NCI-H2196 treated with DMSO at 0.1 percent for 48 hours (cell line): ENCODE measurements at regions not wholly inside any gene's neighbourhood (a gene's known extent, or its start where the extent isn't known, plus 50 kb on each side); places are given as distances from the start of the nearest gene placed in this dataset.

Experiments used
- DNase-seq: peaks from one replicate; lab custom pipeline; 2025; ENCODE audit not compliant: unreplicated experiment; lab: John Stamatoyannopoulos, UW

DNA sequence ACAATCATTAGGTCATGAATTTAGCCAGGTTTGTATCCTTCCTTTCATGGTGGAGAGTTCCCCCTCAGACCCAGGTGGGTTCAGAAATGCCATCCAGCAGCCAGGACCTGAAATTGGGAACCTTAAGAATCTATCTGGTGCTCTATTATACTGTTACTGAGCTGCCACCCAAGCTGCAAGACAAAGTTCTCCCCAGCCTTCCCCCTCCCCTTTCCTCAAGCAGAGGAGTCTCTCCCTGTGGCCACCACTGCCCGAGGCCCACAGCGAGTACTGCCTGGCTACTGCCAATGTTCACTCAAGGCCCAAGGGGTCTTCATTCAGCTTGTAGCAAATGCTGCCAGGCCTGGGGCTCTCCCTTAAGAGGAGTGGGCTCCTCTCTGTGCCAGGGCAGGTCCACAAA is 133.8 kb downstream of the TMEM38B start:
- no peak for DNase-seq

DNA sequence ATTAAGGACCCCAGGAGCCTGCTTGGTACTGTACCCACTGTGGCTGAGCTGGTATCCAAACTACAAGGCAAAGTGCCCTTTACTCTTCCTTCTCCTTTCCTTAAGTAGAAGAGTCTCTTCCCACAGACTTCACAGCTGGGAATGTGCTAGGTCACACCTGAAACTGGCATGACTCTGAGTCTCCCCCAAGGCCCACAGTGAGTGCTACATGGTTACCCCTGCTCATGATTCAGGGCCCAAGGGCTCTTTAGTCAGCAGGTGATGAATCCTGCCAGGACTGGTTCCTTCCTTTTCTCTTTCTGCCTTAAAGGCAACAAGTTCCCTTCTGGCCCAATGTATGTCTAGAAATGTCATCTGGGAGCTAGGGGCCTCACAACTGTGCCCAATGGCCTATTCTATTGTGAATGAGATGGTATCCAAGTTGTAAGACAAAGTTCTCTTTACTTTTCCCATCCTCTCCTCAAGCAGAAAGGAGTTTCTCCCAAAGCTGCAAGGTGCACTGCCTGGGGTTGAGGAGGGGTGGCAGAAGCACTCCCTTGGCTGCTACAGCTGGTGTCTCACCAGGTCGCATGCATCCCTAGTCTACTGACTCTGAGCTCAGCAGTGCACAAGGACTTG is 134.4 kb downstream of the TMEM38B start:
- DNase-seq, result no peak

DNA sequence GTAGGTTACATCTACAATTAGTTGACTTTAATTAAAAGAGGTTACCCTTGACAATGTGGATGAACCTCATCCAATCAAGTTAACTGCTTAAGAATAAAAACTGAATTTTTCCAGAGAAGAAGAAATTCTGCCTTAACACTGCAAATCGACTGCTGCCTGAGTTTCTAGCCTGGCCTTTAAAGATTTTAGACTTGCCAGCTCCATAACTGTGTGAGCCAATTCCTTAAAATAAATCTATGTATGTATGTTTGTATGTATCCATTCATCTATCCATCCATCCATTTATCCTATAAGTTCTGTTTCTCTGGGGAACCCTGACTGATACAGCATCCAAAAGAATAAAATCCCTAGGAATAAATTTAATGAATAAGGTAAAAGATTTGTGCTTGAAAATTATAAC is 136.1 kb downstream of the TMEM38B start:
- no peak for DNase-seq

DNA sequence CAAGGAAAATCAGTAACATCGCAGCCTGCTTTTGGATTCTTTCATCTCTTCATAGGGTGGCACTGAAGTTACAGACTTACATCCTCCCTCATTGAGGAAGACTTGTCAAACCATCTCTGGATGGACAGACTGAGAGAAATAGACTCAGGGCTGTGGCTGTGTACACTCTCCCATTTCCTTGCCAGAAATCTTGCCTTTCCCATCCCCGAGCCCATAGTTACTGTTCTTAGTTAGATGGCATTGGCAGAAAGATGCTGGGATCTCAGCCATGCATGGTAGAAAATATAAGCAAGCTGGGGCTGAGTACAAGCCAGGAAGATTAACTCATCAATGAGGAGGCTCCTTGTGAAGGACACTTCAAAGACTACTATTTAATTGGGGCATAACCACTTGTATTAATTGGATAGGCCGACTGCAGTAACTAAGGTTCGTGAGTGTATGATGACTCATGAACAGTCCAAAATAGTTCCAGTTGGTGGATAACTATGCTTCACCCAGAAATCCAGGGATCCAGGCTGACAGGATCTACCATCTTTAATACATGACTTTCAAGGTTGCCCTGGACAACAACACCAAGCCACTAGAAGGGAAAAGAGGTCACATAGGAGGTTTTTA is 137.9 kb downstream of the TMEM38B start:
- DNase-seq, result no peak

DNA sequence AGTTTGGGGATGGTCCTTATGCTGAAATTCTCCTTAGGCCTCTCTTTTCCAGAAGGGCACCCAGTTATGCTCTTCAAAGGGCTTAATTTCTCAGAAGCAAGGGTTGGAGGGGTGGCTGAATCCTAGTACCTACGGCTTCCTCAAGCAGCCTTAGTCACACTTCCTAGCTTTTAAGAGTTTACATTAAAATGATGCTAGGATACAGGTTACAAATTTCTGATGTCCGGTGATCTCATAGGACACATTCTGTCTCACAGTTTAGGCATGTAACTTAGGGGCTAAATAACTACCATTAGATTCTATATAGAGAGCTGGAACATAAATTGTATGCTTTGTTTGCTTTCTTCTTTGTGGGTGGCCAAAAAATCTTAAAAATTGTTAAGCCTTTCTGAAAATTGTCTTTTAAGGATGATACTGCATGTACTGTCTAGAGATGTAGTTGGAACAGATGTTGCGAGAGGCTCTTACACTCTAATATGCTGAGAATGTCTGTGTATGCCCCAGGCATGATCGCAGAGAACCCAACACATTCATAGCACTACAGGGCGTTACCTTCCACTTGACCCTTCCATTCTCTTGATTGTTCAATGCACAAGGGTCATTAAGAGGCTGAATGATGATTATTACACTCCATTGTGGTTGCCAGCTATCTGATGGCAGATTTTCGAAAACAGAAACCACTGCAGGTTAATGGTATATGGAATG is 139.1 kb downstream of the TMEM38B start:
- DNase-seq, result no peak

DNA sequence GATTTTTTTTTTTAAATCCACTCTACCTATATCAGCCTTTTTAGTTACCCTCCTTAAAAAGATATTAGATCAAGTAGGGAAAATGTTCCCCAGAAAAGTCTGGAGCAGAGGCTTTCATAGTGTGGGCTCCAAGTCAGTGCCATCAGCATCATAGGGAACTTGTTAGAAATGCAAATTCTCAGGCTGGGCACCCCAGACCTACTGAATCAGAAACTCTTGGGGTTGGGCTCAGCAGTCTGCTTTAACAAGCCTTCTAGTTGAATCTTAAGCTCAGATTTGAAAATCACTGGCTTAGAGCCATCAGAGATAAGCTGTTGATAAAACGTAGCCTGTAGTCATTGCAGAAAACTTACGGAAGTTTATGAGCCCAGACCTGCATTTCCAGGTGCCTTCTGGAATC is 140.1 kb downstream of the TMEM38B start:
- no peak for DNase-seq

DNA sequence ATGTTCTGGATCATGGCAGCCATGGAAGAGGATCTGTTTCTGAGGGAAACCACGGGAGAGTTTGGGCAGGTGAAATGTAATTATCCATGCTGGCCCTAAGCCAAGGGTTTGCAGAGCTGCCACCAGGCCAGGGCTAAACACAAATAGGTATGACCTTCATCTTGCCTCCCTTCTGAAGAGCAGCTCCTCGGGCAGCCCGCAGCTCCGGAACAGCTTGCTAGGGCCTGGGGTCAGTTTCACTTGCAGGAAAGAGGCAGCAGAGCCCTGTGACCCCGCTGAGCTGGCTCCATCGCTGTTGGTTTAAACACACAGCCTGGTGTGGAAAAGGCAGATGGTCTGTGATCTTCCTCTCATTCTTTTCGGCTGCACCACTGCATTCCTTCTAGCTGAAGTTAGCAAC is 141.4 kb downstream of the TMEM38B start:
- peak; percentile 2 for DNase-seq

DNA sequence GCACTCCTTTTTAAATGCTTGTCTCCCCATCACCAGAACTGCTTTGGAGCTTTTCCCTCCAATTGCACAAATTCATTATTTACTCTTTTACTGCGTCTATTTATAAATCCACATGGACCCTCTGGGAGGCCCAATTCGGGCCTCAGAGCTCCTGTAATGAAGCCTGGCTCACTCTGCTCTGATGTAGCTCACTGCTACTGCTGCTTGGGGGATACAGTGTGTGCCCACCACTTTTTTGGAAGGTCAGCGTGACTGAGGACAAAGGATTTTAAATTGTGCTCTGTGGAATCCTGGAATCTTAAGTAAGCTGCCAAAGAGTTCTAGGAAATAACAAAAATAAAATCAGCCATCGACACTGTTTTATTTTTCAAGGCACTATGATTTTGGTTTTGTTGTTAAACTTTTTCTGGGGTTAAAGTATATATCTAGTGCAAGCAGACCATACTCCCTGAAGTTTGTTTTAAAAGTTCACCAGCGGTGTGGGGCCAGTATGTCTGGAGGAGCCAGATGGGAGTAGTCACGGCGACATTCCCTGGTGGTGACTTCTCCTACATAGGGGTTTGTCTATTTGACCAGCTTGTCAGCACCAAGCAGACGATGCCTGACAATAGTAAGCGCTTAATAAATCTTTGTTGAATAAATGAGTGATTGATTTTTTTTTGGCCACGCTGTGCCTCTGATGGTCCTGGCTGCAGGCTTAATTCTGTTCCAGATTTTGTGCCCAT is 142.8 kb downstream of the TMEM38B start:
- DNase-seq, result no peak

DNA sequence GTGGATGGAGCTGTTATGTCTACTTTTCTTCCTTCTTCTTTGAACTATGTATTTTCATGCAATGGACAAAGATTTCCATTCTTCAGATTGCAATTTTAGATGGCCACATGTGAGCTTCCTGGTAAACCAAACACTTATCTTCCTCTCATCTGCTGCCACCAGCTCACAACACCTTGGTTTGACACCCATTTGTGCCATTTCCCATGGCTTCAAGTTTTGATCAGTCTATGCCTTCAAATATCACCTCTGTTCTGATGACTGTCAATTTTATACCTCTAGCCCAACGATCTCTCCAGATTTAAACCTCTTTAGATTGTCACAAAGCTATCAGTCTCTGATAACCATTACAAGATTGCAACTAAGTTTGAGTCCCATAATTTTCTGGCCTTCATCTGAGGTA is 147.2 kb downstream of the TMEM38B start:
- no peak for DNase-seq

DNA sequence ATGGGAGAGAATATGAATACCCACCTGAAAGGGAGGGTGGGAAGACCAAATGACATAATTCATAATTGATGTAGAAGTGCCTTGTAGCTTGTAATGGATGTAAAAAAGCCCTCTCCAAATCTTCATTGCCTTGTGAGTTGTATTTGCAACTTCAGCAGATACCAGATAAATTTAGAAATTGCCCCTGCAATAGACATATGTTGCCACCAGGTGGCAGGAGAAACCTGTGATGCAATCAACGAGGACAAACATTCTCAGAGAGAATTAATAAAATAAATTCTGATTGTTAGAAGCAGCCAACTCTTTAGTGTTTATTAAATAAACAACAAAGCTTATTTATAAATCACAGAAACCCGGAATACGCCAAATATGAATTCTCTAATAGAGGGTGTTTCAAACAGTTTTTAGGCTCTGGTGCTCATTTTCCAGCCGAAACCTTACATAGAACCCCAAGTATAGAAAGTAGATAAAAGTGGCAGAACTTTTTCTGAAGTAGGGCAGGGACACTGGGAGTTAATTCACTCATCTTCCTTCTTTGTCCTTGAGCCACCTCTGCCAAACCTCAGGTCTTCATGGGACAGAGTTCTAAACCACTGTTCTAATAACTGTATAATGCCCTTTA is 147.8 kb downstream of the TMEM38B start:
- no peak for DNase-seq

DNA sequence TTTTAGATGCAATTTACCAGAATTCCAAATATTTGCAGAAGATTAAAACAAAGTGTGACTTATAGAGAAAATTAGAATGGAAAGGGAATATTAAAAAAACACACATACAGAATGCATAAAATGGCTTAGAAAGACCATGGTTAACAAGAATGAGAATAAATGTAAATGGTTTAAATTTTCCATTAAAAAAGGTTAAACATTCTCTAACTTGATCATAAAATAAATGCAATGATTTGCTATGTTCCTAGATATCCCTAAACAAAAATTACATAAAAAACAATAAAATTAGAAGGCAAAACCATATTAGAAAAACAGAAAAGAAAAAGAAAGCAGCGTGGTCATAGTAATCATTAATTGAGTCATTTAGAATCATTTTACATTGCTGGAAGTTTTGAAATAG is 152.5 kb downstream of the TMEM38B start:
- DNase-seq, result no peak

DNA sequence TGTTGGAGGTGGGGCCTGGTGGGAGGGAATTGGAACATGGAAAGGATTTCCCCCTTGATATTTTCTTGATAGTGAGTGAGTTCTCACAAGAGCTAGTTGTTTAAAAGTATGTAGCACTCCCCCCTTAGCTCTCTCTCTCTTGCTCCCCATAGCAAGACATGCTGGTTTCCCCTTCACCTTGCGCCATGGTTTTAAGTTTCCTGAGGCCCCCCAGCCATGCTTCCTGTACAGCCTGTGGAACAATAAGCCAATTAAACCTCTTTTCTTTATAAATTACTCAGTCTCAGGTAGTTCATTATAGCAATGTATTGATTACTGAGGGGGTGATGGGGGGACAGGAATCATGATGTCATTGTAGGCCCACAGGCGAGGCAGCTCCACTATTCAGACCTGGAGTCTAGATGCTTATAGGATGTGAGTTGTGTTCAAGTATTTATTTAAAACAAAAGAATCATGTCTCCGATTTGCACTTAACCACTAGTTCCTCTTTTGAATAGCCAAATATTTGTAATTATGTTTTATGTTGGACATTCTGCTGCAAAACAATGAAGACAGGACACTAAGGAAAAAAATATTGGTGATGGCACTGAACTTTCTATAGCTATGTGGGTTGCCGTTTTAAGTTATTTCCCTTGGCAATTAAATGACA is 156.6 kb downstream of the TMEM38B start:
- DNase-seq, result no peak

DNA sequence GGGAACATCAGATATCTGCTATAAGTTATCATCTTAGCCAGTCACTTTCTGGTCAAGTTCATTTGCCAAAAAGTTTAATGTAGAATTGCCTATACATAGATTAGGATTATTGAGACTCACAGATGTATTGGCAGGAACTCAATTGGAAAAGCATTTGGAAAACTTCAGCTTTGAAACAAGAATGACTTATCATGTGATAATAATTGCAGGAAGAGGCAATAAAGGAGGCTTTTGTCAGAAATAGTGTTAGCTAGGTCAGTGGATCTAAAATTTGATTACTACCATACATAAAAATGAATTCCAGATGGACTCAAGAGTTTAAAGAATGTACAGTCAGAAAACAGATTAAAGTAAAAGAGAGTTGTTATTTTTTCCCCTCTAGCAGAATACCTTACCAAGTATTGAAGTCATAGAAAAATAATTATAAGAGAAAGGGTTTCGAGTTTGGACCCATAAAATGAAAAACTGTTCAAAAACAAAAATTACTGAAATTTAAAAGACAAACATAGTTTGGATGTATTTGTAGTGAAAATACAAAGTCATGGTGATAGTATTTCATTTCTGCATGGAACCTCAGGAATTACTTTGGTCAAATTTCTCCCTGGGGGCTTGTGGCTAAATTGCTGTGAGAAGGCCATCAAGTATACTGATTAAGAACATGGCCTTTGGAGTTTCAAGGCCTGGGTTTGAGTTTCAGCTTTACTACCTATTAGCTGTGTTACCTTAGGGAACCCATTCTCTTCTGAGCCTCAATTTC is 159.9 kb downstream of the TMEM38B start:
- DNase-seq, result no peak

DNA sequence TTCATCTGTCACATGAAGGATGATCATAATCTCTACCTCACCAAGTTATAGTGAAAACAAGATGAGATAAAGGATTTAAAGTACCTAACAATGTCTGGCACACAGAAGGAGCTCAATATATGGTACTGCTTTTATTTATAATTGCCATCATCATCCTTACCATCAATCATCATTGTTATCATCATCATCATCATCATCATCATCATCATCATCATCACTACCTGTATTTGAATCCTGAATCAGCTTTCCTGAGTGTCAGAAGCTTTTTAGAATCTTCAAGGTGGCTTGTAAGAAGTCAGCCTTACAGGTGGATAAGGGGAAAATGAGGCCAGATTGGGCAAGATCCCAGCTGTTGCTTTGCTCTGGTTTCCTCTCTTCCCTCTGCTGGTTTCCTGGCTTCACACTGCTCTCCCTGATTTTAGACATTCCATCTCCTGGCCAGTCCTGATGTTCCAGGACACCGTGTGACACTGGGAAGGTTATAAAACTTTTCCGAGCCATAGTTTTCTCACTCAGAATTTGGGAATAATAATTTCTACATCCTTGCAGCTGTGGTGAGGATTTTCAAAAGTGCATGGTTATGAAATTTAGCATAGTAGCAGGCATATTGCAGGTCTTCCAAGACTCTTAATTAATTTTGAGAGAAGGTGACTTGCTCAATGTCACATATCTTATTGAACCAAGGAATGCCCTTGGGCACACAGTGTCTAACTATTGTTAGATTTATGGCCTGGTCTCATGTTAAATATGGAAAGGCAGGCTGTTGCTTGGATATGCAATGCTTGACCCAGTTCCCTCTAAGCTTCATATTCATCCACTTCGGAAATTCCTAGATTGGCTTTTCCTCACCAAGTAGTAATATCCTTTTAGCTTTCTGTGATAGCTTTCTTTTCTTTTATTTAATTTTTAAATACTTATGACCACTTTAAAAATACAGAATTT is 160.7 kb downstream of the TMEM38B start:
- DNase-seq, result no peak

DNA sequence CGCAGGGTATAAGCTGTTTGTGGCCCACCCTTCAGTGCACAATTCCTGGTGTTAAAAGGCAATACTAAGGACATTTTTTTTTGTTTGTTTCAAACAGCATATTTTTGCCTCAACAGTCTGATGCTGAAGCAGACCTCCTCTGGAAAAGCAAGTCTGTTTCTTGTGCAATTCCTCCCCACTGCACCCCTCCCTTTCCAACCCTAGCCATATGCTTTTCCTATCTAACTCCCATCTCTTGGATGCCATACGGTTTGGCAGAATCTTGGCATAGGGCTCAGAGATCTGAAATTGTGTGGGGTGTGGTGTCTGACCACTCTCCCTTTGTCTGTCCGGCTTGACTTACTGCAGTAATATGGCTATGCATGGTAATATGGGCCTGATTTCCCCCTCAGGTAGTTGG is 161.6 kb downstream of the TMEM38B start:
- DNase-seq, result no peak

DNA sequence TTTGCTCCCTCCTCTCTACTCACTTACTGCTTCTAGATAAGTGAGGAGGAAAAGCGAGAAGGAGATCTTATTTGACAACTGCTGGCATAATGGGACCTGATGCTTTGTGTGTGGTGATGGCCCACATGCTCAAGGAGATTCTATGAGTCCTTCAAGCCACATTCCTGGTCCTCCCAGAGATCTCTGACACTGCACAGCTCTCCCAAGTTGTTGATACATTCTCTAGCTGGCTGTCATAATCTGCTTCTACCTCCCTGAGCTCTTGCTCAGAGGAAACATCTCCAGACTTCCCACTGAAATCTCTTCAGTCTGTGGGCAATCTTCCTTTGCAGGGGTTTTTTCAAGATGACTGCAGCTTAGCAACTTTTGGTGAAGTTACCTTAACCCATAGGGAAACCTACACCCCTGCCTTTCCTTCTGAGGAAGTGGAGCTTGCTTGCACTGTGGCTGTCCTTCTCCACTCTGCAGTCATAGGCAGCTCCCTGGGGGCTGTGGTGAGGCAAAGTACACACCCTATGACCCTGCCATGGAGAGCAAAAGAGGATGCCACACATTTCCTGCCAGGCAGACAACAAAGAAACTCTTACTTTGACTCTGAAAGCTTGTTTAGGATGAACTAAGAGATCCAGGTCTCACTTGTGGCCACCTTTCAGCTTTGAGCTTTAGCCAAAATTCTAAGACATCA is 163.8 kb downstream of the TMEM38B start:
- no peak for DNase-seq

DNA sequence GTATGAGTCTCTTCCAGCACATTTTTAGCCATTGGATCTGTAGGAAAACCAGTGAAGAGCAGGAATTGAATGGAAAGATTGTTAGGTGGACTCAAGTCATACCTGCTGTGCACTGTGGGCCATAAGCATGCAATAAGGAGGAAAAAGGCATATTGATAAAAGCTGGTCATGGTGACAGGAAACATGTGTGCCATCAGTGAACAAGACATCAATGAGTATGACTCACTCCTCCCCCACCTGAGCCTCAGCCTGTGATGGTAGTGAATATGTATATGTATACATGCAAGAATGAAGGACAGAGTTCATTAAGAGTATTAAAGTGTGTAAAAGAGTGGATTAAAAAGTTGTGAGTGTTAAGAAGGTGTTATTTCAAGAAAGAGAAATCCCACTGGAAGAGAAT is 164.5 kb downstream of the TMEM38B start:
- no peak for DNase-seq

DNA sequence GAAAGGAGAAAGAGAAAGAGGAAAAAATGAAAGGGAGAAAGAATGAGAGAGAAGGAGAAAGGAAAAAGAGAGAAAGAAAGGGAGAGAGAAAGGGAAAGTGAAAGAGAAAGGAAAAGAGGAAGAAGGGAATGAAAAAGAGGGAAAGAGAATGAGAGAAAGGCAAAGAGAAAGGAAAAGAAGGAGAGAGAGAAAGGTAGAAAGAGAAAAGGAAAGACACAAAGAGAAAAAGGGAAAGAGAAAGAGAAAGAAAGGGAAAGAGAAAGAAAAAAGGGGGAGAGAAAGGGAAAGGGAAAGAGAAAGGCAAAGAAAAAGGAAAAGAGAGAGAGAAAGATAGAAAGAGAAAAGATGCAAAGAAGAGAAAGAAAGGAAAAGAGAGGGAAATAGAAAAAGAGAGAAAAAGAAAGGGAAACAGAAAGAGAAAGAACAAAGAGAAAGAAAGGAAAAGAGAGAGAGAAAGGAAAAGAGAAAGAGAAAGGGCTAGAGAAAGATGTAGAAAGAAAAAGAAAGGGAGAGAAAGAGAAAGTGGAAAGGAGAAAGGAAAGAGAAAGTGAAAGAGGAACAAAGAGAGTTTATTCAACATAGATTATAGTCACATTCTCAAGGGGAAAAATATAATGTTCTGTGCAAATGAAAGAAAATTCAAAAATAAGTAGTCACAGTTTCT is 165.2 kb downstream of the TMEM38B start:
- DNase-seq, result no peak
